ENCODE measurements at regions not wholly inside any gene's neighbourhood (a gene's known extent, or its start where the extent isn't known, plus 50 kb on each side); places are given as distances from the start of the nearest gene placed in this dataset.
A peak's percentile ranks its signal among the peaks of the same experiment; 100 is the strongest.

DNA sequence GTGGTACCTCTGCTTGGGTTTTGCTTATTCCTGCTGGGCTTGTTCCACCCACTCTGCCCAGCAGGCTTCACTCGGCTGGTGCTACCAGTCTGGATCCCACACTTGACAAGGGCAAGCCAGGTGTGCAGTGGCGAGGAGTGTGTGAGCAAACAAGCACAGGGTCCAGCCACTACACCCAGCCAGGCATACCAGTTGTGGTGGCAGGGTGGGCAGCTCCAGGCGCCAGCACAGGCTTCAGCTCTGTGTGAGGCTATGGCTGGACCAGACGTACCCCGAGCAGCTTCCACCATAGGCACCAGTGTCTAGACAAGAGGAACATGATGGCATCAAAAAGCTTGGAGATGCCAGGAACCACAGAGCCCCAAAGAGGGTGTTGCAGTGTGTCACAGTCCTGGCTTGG lies 93.1 kb upstream of the GALNT5 start:
- DNase-seq, result no peak

DNA sequence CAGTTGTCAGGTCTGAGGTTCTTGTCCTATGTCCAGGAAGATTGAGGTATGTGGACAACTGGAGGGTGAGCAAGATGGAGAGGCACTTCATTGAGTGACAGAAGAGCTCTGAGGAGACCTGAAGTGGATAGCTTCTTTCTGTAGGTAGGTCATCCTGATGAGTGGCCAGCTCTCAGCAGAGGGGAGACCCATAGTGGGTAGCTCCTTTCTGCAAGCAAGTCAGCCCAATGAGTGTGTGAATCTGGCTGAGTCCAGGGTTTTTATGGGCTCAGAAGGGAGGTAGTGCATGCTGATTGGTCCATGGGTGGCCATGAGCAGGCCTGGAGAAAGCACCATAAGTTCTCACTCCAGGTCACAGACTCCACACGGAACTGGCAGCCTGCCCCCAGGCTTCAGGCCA lies 92.6 kb upstream of the GALNT5 start:
- DNase-seq, result no peak

DNA sequence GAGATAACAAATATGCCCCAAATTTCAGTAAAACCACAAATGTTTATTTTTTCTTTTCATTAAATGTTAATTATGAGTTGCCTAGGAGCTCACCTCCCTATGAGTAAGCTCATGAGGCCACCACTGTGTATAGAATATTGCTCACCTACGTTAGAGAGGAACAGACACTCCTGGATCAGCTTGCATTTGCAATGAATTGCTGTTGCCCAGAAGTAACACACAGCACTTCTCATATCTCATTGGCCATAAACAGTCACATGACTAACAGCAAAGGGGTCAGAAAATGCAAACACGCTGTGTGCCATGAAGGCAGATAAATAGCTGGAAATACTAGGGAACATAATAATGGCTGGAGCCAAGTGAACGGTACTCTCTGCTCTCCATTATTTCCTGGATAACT lies 89.0 kb upstream of the GALNT5 start:
- no peak for DNase-seq

DNA sequence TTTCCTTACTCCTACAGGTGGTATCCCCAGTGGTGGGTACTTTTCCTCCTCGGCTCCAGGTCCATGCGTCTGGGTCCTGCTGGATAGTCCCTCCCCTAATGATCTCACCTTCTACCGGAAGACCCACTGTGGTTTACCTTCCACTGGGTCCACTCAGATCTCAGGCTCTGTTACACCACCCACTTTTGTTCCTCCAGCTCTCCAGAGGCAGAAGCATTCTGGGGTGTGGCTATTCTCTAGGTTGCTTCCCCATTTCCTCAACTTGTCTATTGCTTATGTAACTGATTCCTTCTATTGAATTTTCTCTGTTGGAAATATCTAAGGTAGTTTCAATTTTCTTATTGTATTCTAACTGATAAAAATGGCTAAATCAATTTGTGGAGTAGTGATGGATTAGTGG lies 87.6 kb upstream of the GALNT5 start:
- DNase-seq, result no peak

DNA sequence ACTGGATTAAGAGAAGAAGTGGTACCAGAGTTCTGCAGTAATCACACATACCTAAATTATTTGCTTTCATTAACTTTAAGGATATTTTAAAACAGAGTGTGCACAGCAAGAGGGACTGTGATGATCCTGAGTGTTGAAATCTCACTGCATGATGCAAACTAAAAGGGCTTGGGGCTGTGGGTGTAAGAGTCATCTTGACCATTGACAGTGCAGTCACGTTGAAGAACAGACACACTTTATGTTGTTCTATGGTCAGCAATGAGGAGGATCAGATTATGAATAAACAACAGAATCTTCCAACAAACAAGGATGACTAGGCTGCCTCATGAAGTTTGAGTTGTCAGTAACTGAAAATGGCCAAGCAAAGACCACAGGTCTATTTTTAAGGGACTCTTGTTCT lies 87.2 kb upstream of the GALNT5 start:
- DNase-seq, result no peak

DNA sequence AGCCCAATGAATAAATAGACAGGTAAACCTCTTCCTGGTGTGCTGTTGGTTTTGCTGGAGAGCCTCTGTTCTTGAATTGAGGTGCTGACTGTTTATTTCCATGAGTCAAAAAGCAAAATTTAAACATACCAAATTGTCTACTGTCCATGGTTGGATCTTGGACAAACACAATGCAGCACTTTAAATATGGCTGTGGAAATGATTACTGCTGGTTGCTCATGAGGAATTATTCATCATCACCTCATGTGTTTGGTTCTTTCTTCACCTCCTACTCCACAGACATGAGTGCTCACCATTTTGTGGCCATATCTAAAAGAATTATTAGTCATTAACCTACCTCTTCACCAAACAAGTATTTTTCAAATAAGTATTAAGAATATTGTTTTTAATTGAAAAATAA lies 85.3 kb upstream of the GALNT5 start:
- no peak for DNase-seq

DNA sequence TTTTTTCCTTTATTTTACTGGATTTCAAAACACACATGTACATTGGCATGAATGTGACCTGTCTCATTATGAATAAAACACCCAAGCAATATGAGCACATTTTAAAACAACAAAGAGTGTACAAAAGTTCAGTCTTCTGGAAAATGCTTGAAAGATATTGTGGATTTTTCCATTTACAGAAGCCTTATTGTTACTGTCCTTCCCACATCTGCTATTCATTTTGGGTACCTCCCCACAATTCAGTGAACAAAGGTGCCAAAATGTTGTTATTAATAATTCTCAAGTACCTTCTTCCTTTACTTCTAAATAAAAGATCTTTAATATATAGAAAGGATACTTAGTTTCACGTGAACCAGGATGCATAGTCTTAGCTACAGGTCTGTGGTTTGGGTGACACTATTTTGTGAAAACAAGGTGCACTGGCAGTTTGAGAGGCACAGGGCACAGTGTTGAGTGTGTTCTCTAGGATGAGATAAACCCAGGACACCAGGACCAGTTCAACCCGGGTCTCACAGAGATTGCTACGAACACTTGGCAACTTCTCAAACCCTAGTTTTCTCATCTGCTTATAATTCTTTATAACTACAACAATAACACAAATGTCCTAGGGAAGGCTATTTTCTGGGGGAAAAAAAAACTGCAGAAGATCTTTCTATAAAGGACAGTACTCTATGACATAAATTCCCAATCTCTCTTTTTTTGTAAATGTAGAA lies 84.5 kb upstream of the GALNT5 start:
- DNase-seq, result no peak

DNA sequence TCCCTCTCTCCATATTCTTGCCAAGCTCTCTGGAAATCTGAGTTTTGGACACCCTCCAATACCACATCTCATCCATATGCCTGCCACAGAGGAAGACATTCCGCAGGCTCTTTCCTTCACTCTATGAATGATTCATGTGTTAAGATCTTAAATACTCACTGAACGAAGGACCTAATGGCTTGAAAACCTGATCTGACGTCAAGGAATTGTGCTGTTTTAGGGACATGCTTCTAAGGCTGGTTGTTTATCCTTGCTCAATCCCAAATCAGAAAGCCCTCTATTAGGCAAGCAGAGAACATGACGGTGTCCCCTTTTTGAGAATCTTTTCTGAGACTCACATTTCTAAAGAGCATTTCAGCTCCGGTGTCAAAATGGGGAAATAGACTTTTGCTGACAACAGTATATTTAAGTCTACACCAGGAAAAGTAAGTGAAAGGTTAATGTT lies 83.7 kb upstream of the GALNT5 start:
- peak; percentile 89 for DNase-seq

DNA sequence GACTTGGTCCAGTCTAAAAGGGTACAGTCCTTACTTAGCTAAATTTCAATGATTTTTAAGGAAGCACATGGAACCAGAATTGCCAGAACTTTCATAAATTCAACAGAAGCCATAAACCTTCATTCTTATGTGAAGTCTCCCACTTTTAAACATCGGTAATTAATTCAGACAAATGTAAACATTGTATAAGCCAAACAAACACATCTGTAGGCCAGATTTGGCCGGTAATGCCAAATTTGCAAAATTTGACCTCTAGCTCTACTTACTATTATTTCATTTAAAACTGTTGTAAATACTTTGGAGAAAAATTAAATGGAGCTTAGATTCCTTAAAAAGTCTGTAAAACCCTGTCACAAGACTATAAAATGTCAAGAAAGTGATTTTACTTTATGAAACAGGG lies 83.2 kb upstream of the GALNT5 start:
- no peak for DNase-seq

DNA sequence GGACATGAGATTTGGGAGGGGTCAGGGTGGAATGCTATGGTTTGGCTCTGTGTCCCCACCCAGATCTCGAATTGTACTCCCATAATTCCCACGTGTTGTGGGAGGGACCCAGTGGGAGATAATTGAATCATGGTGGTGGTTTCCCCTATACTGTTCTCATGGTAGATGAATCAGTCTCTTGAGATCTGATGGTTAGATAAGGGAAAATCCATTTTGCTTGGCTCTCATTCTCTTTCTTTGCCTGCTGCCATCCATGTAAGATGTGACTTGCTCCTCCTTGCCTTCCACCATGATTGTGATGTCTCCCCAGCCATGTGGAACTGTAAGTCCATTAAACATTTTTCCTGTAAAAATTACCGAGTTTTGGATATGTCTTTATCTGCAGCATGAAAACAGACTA lies 80.9 kb upstream of the GALNT5 start:
- DNase-seq, result no peak

DNA sequence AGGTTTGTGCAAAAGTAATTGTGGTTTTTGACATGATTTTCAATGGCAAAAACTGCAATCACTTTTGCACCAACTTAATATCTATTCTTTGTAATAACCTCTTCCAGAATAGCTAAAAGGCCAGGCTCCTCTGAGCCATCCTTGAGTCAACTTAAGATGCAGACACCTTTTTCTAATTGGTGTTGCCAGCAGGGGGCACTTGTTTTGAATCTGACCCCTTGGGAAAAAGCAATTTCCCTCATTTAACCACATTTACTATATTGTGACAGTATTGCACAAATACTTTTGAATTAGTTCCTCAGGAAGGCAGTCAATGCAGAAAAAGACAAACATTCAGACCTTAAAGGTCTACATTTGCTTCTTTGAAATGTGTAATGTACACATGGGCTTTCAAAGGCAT lies 78.6 kb upstream of the GALNT5 start:
- DNase-seq, result no peak

DNA sequence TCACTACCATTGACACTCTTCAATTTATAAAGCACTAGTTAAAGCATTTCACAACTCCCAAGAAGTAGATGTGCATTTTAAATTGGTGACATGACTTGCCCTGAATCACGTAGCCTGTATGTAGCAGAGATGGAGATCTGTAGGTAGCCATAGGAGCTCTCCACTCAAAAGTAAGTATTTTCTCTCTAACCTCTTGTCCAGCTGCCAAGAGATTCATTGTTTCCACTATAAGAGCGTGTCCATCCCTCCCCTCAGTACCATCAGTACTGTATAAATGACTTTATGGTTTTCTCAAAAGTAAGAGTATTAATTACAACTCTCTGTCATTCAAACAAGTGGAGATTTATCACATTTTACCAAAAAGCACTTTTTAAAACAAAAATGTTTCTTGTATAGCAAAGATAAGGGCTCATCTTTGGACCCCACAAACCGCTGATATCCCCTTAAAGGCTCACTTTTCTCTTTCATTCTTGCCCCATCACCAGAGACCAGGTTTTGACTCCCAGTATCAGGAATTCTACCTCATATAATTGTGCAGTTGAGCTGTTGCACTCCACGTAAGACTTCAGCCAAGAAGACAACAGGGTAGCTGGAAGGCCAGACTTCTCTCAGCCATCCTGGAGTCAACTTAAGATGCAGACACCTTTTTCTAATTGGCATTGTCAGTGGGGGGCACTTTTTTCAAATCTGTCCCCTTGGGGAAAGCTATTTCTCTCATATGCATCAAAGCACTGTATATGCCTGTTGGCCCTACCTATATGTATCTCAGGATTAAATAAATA lies 78.0 kb upstream of the GALNT5 start:
- no peak for DNase-seq

DNA sequence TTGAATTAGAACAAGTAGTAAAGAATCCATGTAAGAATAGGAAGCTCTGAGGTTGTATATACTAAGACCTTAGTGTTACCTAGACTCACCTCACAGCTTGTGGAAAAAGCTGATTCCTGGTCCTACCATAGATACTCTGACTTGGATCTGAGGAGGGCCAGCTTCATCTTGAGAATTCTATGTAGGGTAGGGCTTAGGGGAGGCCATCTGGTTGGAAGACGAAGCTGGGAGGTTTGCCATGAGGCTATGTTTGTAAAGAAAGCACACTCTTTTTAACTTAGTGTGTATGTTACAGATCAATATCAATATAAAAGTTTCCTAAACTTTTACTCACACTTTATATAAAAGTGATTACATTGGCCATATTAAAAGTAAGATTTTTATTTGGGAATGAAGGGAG lies 77.1 kb upstream of the GALNT5 start:
- DNase-seq, result peak; percentile 43

DNA sequence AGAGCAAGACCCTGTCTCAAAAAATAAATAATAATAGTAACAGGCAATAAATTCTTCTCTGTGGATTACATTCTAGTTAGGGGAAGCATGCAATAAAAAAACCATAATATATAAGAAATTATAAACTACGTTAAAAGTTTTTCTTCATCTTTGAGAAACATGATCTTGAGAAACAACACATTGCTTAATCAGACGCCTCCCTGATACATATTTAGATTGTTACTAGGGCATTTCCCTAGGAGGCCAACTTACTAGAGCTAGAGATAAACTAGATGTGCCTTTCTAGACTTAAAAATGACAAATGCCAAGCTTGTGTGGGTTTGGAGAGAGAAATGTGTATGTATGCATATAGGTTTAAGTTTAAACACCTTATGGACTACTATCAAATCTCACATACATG lies 76.3 kb upstream of the GALNT5 start:
- no peak for DNase-seq

DNA sequence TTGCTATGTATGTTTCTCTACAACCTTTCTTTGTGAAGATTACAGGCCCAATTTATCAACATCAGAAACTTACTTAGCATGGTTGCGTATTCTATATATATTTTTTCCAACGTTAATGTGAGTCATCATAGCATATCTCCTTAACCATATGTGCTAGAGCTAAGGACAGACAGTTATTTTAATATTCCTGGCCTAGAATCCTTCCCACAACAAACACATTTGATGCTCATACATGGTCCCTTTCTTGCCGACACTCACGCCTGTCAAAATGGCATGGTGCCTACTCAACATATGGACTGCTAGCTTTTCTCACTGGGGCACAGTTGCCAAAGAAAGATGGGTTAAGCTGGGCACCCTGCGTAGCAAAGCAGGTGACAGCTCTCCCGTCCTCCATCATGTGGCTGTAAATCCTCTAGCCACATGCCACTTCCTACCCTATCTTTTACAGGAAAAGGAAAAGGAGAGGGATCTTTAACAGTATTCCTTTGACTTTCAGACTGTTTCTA lies 75.2 kb upstream of the GALNT5 start:
- peak; percentile 94 for DNase-seq

DNA sequence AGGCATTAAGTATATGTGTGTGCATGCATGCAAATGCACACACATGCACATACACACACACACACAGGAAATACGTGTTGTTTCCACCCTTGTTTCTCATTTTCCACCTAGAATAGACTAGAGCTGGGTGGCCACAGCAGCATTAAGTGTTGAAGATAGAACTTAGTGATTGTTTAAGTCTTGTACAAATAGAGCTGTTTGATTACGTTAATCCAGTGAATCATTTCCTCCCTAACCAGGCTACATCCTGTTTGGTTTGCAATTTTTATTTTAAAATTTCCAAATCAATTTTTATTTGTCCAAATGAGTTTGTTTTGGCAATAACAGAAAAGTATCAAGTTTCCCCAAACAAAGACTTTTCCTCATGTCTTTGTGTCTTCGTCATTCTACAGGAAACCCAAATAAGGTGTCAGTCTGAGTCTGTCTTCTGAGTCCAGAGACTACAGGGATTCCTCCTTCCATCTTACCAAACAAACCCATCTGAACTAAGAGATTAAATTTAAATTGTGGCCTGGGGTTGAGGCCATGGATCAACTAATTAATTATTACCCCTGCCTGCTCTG lies 74.6 kb upstream of the GALNT5 start:
- no peak for DNase-seq

DNA sequence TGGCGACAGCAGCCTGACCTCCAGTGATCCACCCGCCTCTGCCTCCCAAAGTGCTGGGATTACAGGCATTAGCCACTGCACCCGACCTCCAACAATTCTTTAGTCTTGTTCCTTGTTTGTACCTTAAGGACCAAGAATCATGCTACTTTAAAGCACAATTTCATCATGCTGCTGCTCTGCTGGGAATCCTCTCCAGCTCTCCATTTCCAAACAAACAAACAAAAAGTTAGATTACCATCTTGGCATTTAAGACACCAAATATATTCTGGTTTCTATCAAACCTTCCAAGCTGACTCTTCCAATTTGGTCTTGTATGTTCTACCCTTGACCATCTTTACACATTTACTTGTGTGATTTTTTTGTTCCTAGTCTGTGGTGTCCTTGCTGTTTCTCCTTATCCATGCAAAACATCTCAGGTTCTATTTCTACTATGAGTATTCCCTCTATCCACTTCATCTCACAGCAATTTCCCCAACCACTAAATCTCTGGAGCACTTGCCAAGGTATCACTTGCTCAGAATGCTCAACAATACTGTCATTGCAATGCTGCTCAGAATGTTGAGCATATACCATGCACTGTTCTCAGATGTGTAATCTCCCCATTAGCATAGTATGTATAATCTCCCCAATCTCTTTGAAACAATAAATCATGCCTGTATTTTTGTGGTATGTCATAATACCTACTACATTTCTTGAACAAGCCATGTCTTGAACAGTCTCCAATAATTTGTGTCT lies 73.2 kb upstream of the GALNT5 start:
- no peak for DNase-seq

DNA sequence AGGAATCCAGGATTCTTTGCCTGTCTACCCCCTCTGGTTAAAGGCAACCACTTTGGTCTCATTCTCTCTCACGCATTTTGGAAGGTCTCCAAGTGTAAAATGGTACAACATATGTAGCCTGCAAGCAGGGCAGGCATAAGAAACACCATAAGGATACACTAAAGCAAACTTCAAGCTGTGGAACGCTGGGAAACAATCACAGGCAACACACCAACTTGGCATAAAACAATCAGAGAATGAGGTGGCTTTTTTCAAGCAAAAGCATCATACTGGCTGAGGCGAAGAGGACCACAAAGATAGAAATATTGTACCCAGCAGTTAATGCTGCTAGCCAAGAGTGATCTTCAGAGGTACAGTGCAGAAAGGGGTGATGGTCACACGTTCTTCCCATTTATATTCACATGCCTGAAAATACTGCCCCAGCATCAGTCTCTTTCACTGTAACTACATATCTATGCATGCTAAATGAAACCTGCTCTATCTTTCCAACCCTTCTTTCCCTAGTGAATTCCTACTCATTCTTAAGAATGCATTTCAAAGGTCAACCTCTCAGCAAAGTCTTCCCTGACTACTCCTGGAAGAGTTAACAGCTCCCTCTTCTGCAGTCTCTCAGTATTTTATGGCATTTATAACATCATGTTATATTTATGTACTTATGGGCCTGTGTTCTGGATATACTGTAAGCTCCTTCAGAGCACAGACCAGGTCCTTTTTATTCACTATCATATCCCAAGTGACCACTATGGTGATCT lies 71.9 kb upstream of the GALNT5 start:
- DNase-seq, result peak; percentile 42

DNA sequence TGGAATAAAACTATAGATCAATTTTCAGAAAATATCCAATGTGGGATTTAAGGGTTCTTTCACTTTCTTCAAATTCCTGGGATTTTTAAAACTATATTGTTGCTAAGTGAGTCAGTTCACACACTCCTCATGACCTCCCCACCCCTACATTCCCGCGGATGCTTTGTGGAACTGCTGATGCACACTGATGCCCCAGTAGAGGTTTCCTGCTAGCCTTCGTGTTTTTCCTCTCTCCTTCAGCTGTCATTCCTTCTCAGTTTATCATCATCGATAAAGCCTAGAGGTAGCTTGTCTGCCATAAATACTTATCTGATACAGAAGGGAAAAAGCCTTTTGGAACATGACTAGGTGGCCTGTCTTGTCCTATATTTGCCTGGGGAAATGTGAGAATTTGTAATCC lies 67.4 kb upstream of the GALNT5 start:
- DNase-seq, result no peak

DNA sequence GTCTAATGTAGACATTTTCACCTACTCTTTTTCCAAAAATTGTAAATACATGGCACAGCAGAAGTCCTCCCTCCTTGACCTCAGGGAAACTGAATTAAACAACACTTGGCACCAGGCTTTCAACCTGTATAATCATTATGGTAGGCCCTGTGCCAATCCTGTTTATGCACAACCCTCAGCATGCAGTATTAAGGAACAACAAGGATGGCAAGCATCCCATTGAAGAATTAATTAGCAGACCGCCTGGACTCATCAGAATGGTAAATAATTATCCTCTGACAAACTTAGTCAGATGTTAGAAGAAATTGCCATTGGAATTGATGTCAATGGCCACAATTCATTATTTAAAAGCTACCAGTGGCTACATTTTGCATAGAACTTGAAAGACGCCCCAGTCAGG lies 66.3 kb upstream of the GALNT5 start:
- DNase-seq, result no peak

DNA sequence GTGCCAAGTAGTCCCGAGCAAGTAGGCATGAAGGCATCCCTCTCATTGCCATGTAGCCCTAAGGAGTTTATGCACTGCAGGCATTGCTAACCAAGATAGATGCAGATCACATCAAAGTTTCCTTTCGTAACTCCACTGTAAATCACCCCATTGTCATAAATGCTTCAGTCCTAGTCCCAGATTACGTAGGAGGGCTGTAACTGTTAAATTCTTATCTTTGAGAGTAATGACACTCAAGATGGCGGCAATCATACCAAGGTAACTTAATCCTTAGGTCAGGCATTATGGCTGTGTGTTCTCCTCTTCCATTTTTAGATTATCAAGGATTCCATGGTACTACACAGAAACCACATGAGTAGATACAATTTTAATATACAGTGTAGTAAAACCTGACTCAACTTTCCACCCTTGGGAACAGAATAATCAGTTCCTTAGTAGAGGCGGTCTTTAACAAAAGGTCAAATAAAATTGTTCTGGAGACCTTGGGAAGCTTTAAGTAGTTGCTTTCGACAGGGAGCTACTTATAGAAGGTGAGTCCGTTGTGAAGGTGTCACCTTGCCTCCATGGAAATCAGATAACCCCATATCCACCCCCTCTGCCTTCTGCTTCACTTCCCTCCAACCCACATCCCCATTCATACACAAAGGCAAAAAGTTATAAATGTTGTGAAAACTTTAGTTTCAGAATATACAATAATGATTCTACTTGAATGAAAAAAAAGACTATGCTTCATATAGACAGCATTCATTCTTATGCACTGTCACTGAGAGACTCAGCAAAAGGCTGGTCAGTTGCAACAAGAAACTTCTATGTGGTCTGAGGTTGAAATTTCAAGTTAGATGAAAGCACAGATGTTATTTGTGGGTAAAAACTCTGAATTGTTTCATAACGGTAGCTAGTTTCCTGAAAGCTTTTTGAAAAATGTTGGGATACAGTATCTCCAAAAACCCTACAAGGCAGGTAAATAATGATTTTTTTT lies 64.8 kb upstream of the GALNT5 start:
- no peak for DNase-seq
